ENCODE measurements at regions not wholly inside any gene's neighbourhood (a gene's known extent, or its start where the extent isn't known, plus 50 kb on each side); places are given as distances from the start of the nearest gene placed in this dataset.
"Not testable (repeated sequence)": the region's sequence is repeated elsewhere in the genome, so short reads cannot be mapped to it uniquely, and the experiment has no call there.

DNA sequence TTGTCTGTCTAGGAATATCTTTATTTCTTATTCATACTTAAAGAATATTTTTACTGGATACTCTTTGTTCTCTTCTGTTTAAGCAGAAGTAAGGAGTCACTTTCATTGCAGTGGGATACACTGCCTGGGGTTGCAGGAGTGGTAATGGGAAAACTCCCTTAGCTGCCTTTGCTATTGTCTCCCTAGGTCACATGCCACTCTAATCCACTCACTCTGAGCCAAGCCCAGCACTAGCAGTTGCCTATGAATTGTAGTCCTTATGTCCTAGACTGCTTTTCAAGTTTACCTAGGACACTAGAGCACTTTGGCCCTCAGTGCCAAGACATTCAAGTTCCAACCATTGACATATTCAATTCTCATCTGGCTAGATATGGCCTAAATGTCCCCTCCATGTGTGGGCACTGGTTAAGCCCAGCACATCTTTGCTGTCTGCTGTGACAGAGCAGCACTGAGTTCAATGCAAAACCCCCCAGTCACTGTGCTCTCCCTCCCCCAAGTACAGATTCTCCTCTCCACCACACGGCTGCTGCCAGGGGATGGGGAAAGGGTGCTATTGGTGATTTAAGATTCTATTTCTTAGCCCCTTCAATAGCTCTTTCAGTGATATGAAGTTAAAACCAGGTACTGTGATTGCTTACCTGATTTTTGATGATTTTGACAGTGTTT lies 991.7 kb upstream of the KCND2 start:
- no peak for FAIRE-seq
- no peaks in the 10 kb centered on the region for H3K4me1 ChIP-seq
- ChIA-PET POLR2A (no interaction called here), CTCF (no interaction called here)
- no peak overlapping the region for H3K4me3 ChIP-seq
- no peak overlapping the region for H3K27ac ChIP-seq
- DNase-seq (ENCODE audit: low read depth in 1 of 2, low spot score in 1 of 2), result no peak
- H3K9me3 ChIP-seq, result no peaks in the 10 kb centered on the region
- 23% methylated on average over 1 of the region's 1 CpG for WGBS (ENCODE audit: missing lambda C conversion rate)
- TF ChIP-seq HOXB13 (CRISPR knock-in tag; IDR thresholded peaks at IDR 0.05; ENCODE audit: low read depth) (no peak), CHD4 (IDR thresholded peaks at IDR 0.05; ENCODE audit: borderline replicate concordance) (no peak), POLR2AphosphoS2 (conservative IDR thresholded peaks at IDR 0.05; ENCODE audit: low read length) (no peak)
- no peak for ATAC-seq
- no peak overlapping the region for H3K4me2 ChIP-seq

DNA sequence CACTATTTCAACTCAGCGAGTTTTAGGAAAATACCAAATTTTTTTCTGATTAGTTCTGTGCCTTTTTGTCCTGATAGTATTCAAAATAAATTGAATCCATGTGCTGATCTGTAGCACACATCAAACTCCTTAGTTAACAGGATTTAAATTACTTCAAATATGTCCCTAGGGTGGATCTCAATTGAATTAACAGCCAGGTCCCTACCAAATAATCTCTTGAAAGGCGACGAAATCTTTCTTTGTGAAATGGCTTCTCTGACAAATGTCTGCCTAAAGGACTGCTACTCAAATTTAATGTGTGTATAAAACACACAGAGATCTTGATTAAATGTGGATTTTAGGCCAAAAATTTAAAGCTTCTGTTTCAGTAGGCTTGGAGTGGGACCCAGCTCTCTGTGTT lies 989.6 kb upstream of the KCND2 start:
- Histone ChIP-seq H3K9me3 (no peaks in the 10 kb centered on the region), H3K27ac (no peak overlapping the region), H3K4me1 (no peaks in the 10 kb centered on the region), H3K4me3 (no peak overlapping the region), H3K4me2 (no peak overlapping the region)
- DNase-seq (ENCODE audit: low read depth in 1 of 2, low spot score in 1 of 2) (no peak), ATAC-seq (no peak), FAIRE-seq (no peak)
- CTCF ChIA-PET, result no interaction called here
- POLR2A ChIA-PET, result no interaction called here
- 37% methylated on average over 3 of the region's 3 CpGs for WGBS (ENCODE audit: missing lambda C conversion rate)
- no peak for TF ChIP-seq CBX8 (IDR thresholded peaks at IDR 0.05)
- no peak for TF ChIP-seq FOSL2 (IDR thresholded peaks at IDR 0.05)
- TF ChIP-seq FOSL2 (CRISPR knock-in tag; IDR thresholded peaks at IDR 0.05), result no peak
- TF ChIP-seq, protein P1, sequence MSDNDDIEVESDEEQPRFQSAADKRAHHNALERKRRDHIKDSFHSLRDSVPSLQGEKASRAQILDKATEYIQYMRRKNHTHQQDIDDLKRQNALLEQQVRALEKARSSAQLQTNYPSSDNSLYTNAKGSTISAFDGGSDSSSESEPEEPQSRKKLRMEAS (IDR thresholded peaks at IDR 0.05), result no peak
- TF ChIP-seq, protein P2, sequence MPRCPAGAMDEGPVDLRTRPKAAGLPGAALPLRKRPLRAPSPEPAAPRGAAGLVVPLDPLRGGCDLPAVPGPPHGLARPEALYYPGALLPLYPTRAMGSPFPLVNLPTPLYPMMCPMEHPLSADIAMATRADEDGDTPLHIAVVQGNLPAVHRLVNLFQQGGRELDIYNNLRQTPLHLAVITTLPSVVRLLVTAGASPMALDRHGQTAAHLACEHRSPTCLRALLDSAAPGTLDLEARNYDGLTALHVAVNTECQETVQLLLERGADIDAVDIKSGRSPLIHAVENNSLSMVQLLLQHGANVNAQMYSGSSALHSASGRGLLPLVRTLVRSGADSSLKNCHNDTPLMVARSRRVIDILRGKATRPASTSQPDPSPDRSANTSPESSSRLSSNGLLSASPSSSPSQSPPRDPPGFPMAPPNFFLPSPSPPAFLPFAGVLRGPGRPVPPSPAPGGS (IDR thresholded peaks at IDR 0.05), result no peak

DNA sequence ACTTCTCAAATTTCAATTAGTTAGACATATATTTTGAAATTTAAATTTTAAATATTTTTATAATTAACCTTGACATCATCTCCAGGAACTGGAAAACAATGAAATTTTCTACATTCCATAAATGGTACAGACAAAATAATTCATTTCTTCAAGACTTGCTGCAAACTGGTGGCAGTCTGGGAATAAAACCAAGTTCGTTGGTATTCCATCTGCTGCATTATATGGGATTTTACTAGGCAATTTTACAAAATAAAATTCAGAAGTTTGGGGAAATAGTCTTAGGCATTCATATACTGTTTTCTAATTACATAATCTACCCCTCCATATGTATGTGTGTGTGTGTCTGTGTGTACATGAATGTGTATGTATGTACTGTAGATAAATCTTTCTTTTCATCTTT lies 984.6 kb upstream of the KCND2 start:
- Histone ChIP-seq H3K4me3 (no peak overlapping the region), H3K4me2 (no peak overlapping the region), H3K27ac (no peak overlapping the region), H3K9me3 (no peaks in the 10 kb centered on the region), H3K4me1 (no peaks in the 10 kb centered on the region)
- ATAC-seq (no peak), FAIRE-seq (no peak), DNase-seq (ENCODE audit: low read depth in 1 of 2, low spot score in 1 of 2) (no peak)
- 0% methylated on average over 1 of the region's 1 CpG for WGBS (ENCODE audit: missing lambda C conversion rate)
- TF ChIP-seq JUN (IDR thresholded peaks at IDR 0.05) (no peak), EHMT2 (IDR thresholded peaks at IDR 0.05; ENCODE audit: low read depth) (no peak), ZSCAN20 (CRISPR knock-in tag; IDR thresholded peaks at IDR 0.05) (no peak), ZC3H11A (IDR thresholded peaks at IDR 0.05) (no peak), EP300 (IDR thresholded peaks at IDR 0.05) (no peak), RFX5 (IDR thresholded peaks at IDR 0.05) (no peak), MAFK (IDR thresholded peaks at IDR 0.05; ENCODE audit: partially characterized antibody) (no peak), CBX8 (IDR thresholded peaks at IDR 0.05) (no peak), TP53 (CRISPR knock-in tag; IDR thresholded peaks at IDR 0.05) (no peak), HOXA7 (CRISPR knock-in tag; IDR thresholded peaks at IDR 0.05) (no peak), SREBF2 (IDR thresholded peaks at IDR 0.05) (no peak), ZFP36 (IDR thresholded peaks at IDR 0.05; ENCODE audit: borderline replicate concordance, partially characterized antibody) (no peak), POLR2A (IDR thresholded peaks at IDR 0.05; ENCODE audit: low read length) (no peak), NR3C1 (IDR thresholded peaks at IDR 0.05) (no peak)
- TF ChIP-seq, protein P1 (IDR thresholded peaks at IDR 0.05), result no peak
- TF ChIP-seq, protein P3, sequence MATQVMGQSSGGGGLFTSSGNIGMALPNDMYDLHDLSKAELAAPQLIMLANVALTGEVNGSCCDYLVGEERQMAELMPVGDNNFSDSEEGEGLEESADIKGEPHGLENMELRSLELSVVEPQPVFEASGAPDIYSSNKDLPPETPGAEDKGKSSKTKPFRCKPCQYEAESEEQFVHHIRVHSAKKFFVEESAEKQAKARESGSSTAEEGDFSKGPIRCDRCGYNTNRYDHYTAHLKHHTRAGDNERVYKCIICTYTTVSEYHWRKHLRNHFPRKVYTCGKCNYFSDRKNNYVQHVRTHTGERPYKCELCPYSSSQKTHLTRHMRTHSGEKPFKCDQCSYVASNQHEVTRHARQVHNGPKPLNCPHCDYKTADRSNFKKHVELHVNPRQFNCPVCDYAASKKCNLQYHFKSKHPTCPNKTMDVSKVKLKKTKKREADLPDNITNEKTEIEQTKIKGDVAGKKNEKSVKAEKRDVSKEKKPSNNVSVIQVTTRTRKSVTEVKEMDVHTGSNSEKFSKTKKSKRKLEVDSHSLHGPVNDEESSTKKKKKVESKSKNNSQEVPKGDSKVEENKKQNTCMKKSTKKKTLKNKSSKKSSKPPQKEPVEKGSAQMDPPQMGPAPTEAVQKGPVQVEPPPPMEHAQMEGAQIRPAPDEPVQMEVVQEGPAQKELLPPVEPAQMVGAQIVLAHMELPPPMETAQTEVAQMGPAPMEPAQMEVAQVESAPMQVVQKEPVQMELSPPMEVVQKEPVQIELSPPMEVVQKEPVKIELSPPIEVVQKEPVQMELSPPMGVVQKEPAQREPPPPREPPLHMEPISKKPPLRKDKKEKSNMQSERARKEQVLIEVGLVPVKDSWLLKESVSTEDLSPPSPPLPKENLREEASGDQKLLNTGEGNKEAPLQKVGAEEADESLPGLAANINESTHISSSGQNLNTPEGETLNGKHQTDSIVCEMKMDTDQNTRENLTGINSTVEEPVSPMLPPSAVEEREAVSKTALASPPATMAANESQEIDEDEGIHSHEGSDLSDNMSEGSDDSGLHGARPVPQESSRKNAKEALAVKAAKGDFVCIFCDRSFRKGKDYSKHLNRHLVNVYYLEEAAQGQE (IDR thresholded peaks at IDR 0.05), result no peak
- TF ChIP-seq, protein P4, sequence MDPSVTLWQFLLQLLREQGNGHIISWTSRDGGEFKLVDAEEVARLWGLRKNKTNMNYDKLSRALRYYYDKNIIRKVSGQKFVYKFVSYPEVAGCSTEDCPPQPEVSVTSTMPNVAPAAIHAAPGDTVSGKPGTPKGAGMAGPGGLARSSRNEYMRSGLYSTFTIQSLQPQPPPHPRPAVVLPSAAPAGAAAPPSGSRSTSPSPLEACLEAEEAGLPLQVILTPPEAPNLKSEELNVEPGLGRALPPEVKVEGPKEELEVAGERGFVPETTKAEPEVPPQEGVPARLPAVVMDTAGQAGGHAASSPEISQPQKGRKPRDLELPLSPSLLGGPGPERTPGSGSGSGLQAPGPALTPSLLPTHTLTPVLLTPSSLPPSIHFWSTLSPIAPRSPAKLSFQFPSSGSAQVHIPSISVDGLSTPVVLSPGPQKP (IDR thresholded peaks at IDR 0.05; ENCODE audit: low read depth, low read length), result no peak
- ChIA-PET CTCF (no interaction called here), POLR2A (no interaction called here)

DNA sequence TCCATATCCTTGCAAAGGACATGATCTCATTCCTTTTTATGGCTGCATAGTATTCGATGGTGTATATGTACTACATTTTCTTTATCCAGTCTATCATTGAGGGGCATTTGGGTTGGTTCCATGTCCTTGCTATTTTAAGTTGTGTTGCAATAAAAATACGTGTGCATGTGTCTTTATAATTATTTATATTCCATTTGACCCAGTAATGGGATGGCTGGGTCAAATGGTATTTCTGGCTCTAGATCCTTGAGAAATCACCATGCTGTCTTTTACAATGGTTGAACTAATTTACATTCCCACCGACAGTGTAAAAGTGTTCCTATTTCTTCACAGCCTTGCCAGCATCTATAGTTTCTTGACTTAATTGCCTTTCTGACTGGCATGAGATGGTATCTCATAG lies 972.6 kb upstream of the KCND2 start:
- H3K27ac ChIP-seq; FAIRE-seq; ATAC-seq; H3K4me3 ChIP-seq; DNase-seq (ENCODE audit: low read depth in 1 of 2, low spot score in 1 of 2); H3K4me2 ChIP-seq; H3K4me1 ChIP-seq; H3K9me3 ChIP-seq; POLR2A ChIA-PET; CTCF ChIA-PET: not testable (repeated sequence)
- WGBS (ENCODE audit: missing lambda C conversion rate), result 10% methylated on average over 3 of the region's 3 CpGs
